ENCODE measurements at regions not wholly inside any gene's neighbourhood (a gene's known extent, or its start where the extent isn't known, plus 50 kb on each side); places are given as distances from the start of the nearest gene placed in this dataset.

DNA sequence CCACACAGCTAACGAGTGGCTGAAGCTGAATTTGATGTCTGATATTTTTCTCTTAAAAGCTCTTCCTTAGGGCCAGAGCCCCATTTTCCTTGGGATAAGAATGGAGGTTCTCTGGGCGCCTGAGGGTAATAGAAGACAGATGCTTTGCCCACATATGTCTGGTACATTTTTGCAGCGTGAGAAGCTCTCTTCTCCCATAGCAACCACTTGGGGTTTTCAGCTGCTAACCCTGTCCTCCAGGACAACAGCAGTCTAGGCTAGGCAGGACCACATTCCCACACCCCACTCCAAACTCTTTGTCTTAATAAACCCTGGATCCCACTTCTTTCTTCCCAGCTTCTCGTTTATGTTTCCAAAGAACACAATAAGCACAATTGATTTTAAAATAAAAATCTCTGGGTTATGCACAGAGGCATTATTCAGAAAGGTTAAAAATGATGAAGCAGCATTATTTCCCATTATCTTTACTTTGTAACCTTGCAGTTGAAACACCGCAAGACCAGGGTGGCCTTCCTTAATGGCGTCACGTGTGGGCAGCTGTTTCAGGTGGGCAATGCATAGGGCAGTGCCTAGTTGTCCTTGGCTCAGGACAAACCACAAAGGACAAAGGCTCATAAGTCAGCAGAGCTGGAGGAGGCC is 56.5 kb upstream of the NTRK3 start:
- DNase-seq: no peak

DNA sequence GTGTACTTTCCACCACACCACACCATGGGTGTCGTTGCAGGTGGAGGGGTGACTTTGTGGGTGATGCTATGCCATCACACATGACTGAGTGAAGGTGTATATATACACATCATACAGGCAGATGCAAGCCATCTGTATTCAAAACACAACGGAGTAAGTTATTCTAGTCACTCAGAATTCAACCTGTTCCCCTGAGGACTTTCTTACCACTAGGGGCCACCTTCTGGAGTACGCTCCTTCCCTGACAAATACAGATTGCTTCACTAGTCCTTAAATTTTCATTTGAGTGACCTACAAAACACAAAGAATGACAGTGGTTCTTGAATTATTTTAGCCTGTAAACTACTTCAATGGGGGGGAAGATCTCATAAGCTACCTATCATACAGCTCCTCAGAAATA is 52.8 kb upstream of the NTRK3 start:
- no peak for DNase-seq

DNA sequence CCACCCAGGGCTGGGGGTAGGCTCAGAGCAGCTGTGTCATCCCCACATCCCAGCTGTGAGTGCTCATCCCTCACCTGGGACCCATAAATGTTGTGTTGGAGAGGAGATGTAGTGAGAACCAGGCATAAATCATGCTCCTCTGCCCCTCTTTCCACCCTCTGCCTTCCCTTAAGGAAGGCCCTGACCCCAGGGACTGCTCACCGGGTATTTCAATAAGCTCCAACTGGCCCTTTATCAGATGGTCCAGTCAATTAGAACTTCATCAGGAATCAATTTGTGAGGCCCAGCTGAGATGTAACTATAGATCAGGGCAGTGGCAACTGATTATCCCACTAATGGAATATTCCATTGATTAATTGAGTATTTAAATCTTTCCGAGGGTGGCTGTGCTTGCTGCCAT is 50.8 kb upstream of the NTRK3 start:
- DNase-seq: no peak

Data from inflammatory macrophage treated with lipopolysaccharide for 4 hours (primary cell).